Spleen (tissue), 7 donors: ENCODE measurements at regions not wholly inside any gene's neighbourhood (a gene's known extent, or its start where the extent isn't known, plus 50 kb on each side); places are given as distances from the start of the nearest gene placed in this dataset.

Source experiments
- CTCF ChIP-seq, 11 experiments: fragments of 200-600 bp in 7 of 11; fragments of 450-650 bp in 4 of 11; sonication (generic) in 4 of 11; IDR thresholded peaks in 8 of 11; conservative IDR thresholded peaks in 3 of 11; 1 replicate in 7 of 11; 2 replicates in 4 of 11; pipeline versions ENCODE4 v1.4.0 to v1.8.0; 2016 to 2021; ENCODE audit warnings: antibody characterized with exemption in 11 of 11, inconsistent platforms in 4 of 11, mild to moderate bottlenecking in 1 of 11
- POLR2A ChIP-seq, 3 donors: fragments of 450-650 bp; IDR thresholded peaks; one replicate each; pipeline ENCODE4 v1.5.1; 2017; ENCODE audit warnings: antibody characterized with exemption in 3 of 3, mild to moderate bottlenecking in 1 of 3
- donor health status: DM: no; HTN: no; CAD: no; lungs with moderate emphysema.
- donor health status: DM: no; HTN: no; CAD: no.
- donor health status: DM: no; HTN: no; CAD: no.

GRCh38 chr20:23248461-23248882 lies 102.1 kb upstream of the NXT1 start:
- TF ChIP-seq CTCF (IDR thresholded peaks at IDR 0.05 in 8 of 11, conservative IDR thresholded peaks at IDR 0.05 in 3 of 11) (no peak), POLR2A (IDR thresholded peaks at IDR 0.05) (no peak)
